H1 (cell line): ENCODE measurements at regions not wholly inside any gene's neighbourhood (a gene's known extent, or its start where the extent isn't known, plus 50 kb on each side); places are given as distances from the start of the nearest gene placed in this dataset.
"Not testable (repeated sequence)": the region's sequence is repeated elsewhere in the genome, so short reads cannot be mapped to it uniquely, and the experiment has no call there.

Experiments
- BCL11A ChIP-seq, 2 experiments: IDR thresholded peaks; one replicate each; pipeline ENCODE4 v1.6.1; 2011; ENCODE audit warnings: low read depth in 2 of 2, low read length in 2 of 2, mild to moderate bottlenecking in 2 of 2
- HDAC2 ChIP-seq, 2 experiments: fragments of 300-600 bp in 1 of 2; sonication (generic) in 1 of 2; IDR thresholded peaks; 2 replicates each; pipeline ENCODE4 v1.6.1; 2011 to 2012; ENCODE audit warnings: low read depth in 2 of 2, low read length in 2 of 2, mild to moderate bottlenecking in 2 of 2, moderate library complexity in 2 of 2, borderline replicate concordance in 1 of 2, inconsistent platforms in 1 of 2
- NRF1 ChIP-seq: IDR thresholded peaks from 2 replicates; pipeline ENCODE4 v1.6.1; 2011; ENCODE audit warnings: mild to moderate bottlenecking, low read depth, low read length, improper control_type of control experiment
- POLR2A ChIP-seq, 2 experiments: IDR thresholded peaks; 1 replicate in 1 of 2; 2 replicates in 1 of 2; pipeline ENCODE4 v1.6.1; 2011; ENCODE audit warnings: low read depth in 2 of 2, low read length in 2 of 2, mild to moderate bottlenecking in 2 of 2; ENCODE audit errors: control extremely low read depth in 1 of 2
- SP1 ChIP-seq: IDR thresholded peaks from 2 replicates; pipeline ENCODE4 v1.6.1; 2011; ENCODE audit warnings: low read depth, low read length
- TF ChIP-seq, protein P1 (sequence below), 3 experiments: IDR thresholded peaks; 1 replicate in 2 of 3; 2 replicates in 1 of 3; pipeline versions ENCODE4 v1.5.1 to v1.6.1; 2011; ENCODE audit warnings: low read length in 3 of 3, mild to moderate bottlenecking in 3 of 3, inconsistent platforms in 2 of 3, low read depth in 1 of 3, moderate library complexity in 1 of 3; ENCODE audit not compliant: insufficient read depth in 1 of 3; ENCODE audit errors: control extremely low read depth in 1 of 3

GRCh38 chr16:21361612-21362227 is 83.6 kb upstream of the CRYM start:
- TF ChIP-seq SP1; NRF1; POLR2A (IDR thresholded peaks at IDR 0.05; ENCODE audit: control extremely low read depth in 1 of 2, low read depth in 2 of 2, low read length in 2 of 2); BCL11A (IDR thresholded peaks at IDR 0.05; ENCODE audit: low read depth in 2 of 2, low read length in 2 of 2); HDAC2 (IDR thresholded peaks at IDR 0.05; ENCODE audit: borderline replicate concordance in 1 of 2, low read depth in 2 of 2, low read length in 2 of 2): not testable (repeated sequence)
- TF ChIP-seq, protein P1, sequence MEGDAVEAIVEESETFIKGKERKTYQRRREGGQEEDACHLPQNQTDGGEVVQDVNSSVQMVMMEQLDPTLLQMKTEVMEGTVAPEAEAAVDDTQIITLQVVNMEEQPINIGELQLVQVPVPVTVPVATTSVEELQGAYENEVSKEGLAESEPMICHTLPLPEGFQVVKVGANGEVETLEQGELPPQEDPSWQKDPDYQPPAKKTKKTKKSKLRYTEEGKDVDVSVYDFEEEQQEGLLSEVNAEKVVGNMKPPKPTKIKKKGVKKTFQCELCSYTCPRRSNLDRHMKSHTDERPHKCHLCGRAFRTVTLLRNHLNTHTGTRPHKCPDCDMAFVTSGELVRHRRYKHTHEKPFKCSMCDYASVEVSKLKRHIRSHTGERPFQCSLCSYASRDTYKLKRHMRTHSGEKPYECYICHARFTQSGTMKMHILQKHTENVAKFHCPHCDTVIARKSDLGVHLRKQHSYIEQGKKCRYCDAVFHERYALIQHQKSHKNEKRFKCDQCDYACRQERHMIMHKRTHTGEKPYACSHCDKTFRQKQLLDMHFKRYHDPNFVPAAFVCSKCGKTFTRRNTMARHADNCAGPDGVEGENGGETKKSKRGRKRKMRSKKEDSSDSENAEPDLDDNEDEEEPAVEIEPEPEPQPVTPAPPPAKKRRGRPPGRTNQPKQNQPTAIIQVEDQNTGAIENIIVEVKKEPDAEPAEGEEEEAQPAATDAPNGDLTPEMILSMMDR (IDR thresholded peaks at IDR 0.05; ENCODE audit: control extremely low read depth in 1 of 3, insufficient read depth in 1 of 3, low read depth in 1 of 3, low read length in 3 of 3), result not testable (repeated sequence)
